NCI-H1105 (cell line): ENCODE measurements at regions not wholly inside any gene's neighbourhood (a gene's known extent, or its start where the extent isn't known, plus 50 kb on each side); places are given as distances from the start of the nearest gene placed in this dataset.
A peak's percentile ranks its signal among the peaks of the same experiment; 100 is the strongest.
"Not testable (repeated sequence)": the region's sequence is repeated elsewhere in the genome, so short reads cannot be mapped to it uniquely, and the experiment has no call there.

Source experiments
- DNase-seq: peaks from one replicate; lab custom pipeline; 2025; lab: John Stamatoyannopoulos, UW

GRCh38 chr2:192978395-192978794 is 783.7 kb upstream of the TMEFF2 start:
- DNase-seq: peak; percentile 59

GRCh38 chr2:192971981-192972380 is 777.2 kb upstream of the TMEFF2 start:
- no peak for DNase-seq

GRCh38 chr2:192969055-192969454 is 774.3 kb upstream of the TMEFF2 start:
- no peak for DNase-seq

- DNase-seq: no peak
These were observed 766.2 kb upstream of the TMEFF2 start for GRCh38 chr2:192960945-192961344.

GRCh38 chr2:192958615-192959014 is 763.9 kb upstream of the TMEFF2 start:
- not testable (repeated sequence) for DNase-seq

GRCh38 chr2:192957425-192957824 is 762.7 kb upstream of the TMEFF2 start:
- DNase-seq: no peak

- DNase-seq: no peak
These were observed 758.4 kb upstream of the TMEFF2 start for GRCh38 chr2:192953116-192953515.

- DNase-seq: no peak
These were observed 757.5 kb upstream of the TMEFF2 start for GRCh38 chr2:192952245-192952644.

- DNase-seq: no peak
These were observed 753.6 kb upstream of the TMEFF2 start for GRCh38 chr2:192948316-192948715.

GRCh38 chr2:192947352-192947751 is 752.6 kb upstream of the TMEFF2 start:
- DNase-seq: no peak

GRCh38 chr2:192940767-192941166 is 746.0 kb upstream of the TMEFF2 start:
- DNase-seq: no peak

GRCh38 chr2:192932376-192932775 is 737.6 kb upstream of the TMEFF2 start:
- DNase-seq: no peak

- DNase-seq: not testable (repeated sequence)
These were observed 726.9 kb upstream of the TMEFF2 start for GRCh38 chr2:192921631-192922030.

GRCh38 chr2:192901446-192901845 is 706.7 kb upstream of the TMEFF2 start:
- DNase-seq: no peak

GRCh38 chr2:192899466-192899865 is 704.7 kb upstream of the TMEFF2 start:
- no peak for DNase-seq

- not testable (repeated sequence) for DNase-seq
These were observed 699.2 kb upstream of the TMEFF2 start for GRCh38 chr2:192893976-192894375.

GRCh38 chr2:192888109-192888508 is 693.4 kb upstream of the TMEFF2 start:
- DNase-seq: no peak

- no peak for DNase-seq
These were observed 692.6 kb upstream of the TMEFF2 start for GRCh38 chr2:192887337-192887736.

- no peak for DNase-seq
These were observed 691.9 kb upstream of the TMEFF2 start for GRCh38 chr2:192886636-192887035.

- DNase-seq: no peak
These were observed 690.9 kb upstream of the TMEFF2 start for GRCh38 chr2:192885569-192886160.

- no peak for DNase-seq
These were observed 682.4 kb upstream of the TMEFF2 start for GRCh38 chr2:192877159-192877558.

- no peak for DNase-seq
These were observed 682.0 kb upstream of the TMEFF2 start for GRCh38 chr2:192876698-192877097.

GRCh38 chr2:192854706-192855105 is 660.0 kb upstream of the TMEFF2 start:
- no peak for DNase-seq

GRCh38 chr2:192854031-192854430 is 659.3 kb upstream of the TMEFF2 start:
- DNase-seq: no peak

- no peak for DNase-seq
These were observed 634.2 kb upstream of the TMEFF2 start for GRCh38 chr2:192828947-192829346.
